ENCODE measurements at regions not wholly inside any gene's neighbourhood (a gene's known extent, or its start where the extent isn't known, plus 50 kb on each side); places are given as distances from the start of the nearest gene placed in this dataset.

- TF ChIP-seq NFIC (IDR thresholded peaks at IDR 0.05) (no peak), TCF12 (IDR thresholded peaks at IDR 0.05; ENCODE audit: low read depth) (no peak)
Measured at GRCh38 chr1:188599313-188599712, 1770.6 kb downstream of the PLA2G4A start.

GRCh38 chr1:188611432-188611831 is 1782.7 kb downstream of the PLA2G4A start:
- no peak for TF ChIP-seq CREB1 (IDR thresholded peaks at IDR 0.05; ENCODE audit: low read depth)
- no peak for TF ChIP-seq NFIC (IDR thresholded peaks at IDR 0.05)
- no peak for TF ChIP-seq TAF1 (IDR thresholded peaks at IDR 0.05; ENCODE audit: low read depth)
- no peak for TF ChIP-seq ZBTB7A (IDR thresholded peaks at IDR 0.05; ENCODE audit: low read depth)
- TF ChIP-seq TEAD4 (IDR thresholded peaks at IDR 0.05) = no peak
- TF ChIP-seq RAD21 (IDR thresholded peaks at IDR 0.05; ENCODE audit: low read depth) = no peak
- no peak for TF ChIP-seq MAX (IDR thresholded peaks at IDR 0.05)
- TF ChIP-seq YY1 (IDR thresholded peaks at IDR 0.05; ENCODE audit: low read depth) = no peak

GRCh38 chr1:188615321-188615720 is 1786.6 kb downstream of the PLA2G4A start:
- no peak for TF ChIP-seq EGR1 (IDR thresholded peaks at IDR 0.05)
- no peak for TF ChIP-seq YY1 (IDR thresholded peaks at IDR 0.05; ENCODE audit: low read depth)
- no peak for TF ChIP-seq ZBTB7A (IDR thresholded peaks at IDR 0.05; ENCODE audit: low read depth)
- TF ChIP-seq TEAD4 (IDR thresholded peaks at IDR 0.05) = no peak
- TF ChIP-seq CREB1 (IDR thresholded peaks at IDR 0.05; ENCODE audit: low read depth) = no peak
- TF ChIP-seq CEBPB (IDR thresholded peaks at IDR 0.05) = no peak
- TF ChIP-seq MAX (IDR thresholded peaks at IDR 0.05) = no peak
- no peak for TF ChIP-seq RAD21 (IDR thresholded peaks at IDR 0.05; ENCODE audit: low read depth)
- TF ChIP-seq TAF1 (IDR thresholded peaks at IDR 0.05; ENCODE audit: low read depth) = no peak
- TF ChIP-seq FOXM1 (IDR thresholded peaks at IDR 0.05; ENCODE audit: borderline replicate concordance, low read depth) = no peak

GRCh38 chr1:188620236-188620635 is 1791.5 kb downstream of the PLA2G4A start:
- TF ChIP-seq CEBPB (IDR thresholded peaks at IDR 0.05) (peak; percentile 38), TAF1 (IDR thresholded peaks at IDR 0.05; ENCODE audit: low read depth) (no peak)

GRCh38 chr1:188641566-188642211 is 1812.9 kb downstream of the PLA2G4A start:
- TF ChIP-seq USF1 (IDR thresholded peaks at IDR 0.05) (no peak), EGR1 (IDR thresholded peaks at IDR 0.05) (no peak), MAX (IDR thresholded peaks at IDR 0.05) (no peak), FOXM1 (IDR thresholded peaks at IDR 0.05; ENCODE audit: borderline replicate concordance, low read depth) (no peak), REST (IDR thresholded peaks at IDR 0.05; ENCODE audit: low read depth) (no peak), NFIC (IDR thresholded peaks at IDR 0.05) (no peak), TEAD4 (IDR thresholded peaks at IDR 0.05) (no peak), EP300 (IDR thresholded peaks at IDR 0.05; ENCODE audit: borderline replicate concordance) (no peak), CEBPB (IDR thresholded peaks at IDR 0.05) (no peak), TCF12 (IDR thresholded peaks at IDR 0.05; ENCODE audit: low read depth) (no peak), TAF1 (IDR thresholded peaks at IDR 0.05; ENCODE audit: low read depth) (no peak), CREB1 (IDR thresholded peaks at IDR 0.05; ENCODE audit: low read depth) (no peak), YY1 (IDR thresholded peaks at IDR 0.05; ENCODE audit: low read depth) (no peak), ZBTB7A (IDR thresholded peaks at IDR 0.05; ENCODE audit: low read depth) (no peak), RAD21 (IDR thresholded peaks at IDR 0.05; ENCODE audit: low read depth) (no peak)

GRCh38 chr1:188642704-188643103 is 1814.0 kb downstream of the PLA2G4A start:
- TF ChIP-seq TCF12 (IDR thresholded peaks at IDR 0.05; ENCODE audit: low read depth) = no peak
- TF ChIP-seq RAD21 (IDR thresholded peaks at IDR 0.05; ENCODE audit: low read depth) = no peak
- no peak for TF ChIP-seq USF1 (IDR thresholded peaks at IDR 0.05)
- no peak for TF ChIP-seq YY1 (IDR thresholded peaks at IDR 0.05; ENCODE audit: low read depth)
- TF ChIP-seq FOXM1 (IDR thresholded peaks at IDR 0.05; ENCODE audit: borderline replicate concordance, low read depth) = no peak
- TF ChIP-seq EGR1 (IDR thresholded peaks at IDR 0.05) = no peak
- no peak for TF ChIP-seq ZBTB7A (IDR thresholded peaks at IDR 0.05; ENCODE audit: low read depth)
- TF ChIP-seq MAX (IDR thresholded peaks at IDR 0.05) = no peak
- no peak for TF ChIP-seq EP300 (IDR thresholded peaks at IDR 0.05; ENCODE audit: borderline replicate concordance)
- no peak for TF ChIP-seq REST (IDR thresholded peaks at IDR 0.05; ENCODE audit: low read depth)
- no peak for TF ChIP-seq TEAD4 (IDR thresholded peaks at IDR 0.05)
- peak; percentile 70 for TF ChIP-seq CEBPB (IDR thresholded peaks at IDR 0.05)
- TF ChIP-seq CREB1 (IDR thresholded peaks at IDR 0.05; ENCODE audit: low read depth) = no peak
- TF ChIP-seq TAF1 (IDR thresholded peaks at IDR 0.05; ENCODE audit: low read depth) = no peak
- peak; percentile 74 for TF ChIP-seq NFIC (IDR thresholded peaks at IDR 0.05)
